WTC11 (cell line): ENCODE measurements at regions not wholly inside any gene's neighbourhood (a gene's known extent, or its start where the extent isn't known, plus 50 kb on each side); places are given as distances from the start of the nearest gene placed in this dataset.
"Not testable (repeated sequence)": the region's sequence is repeated elsewhere in the genome, so short reads cannot be mapped to it uniquely, and the experiment has no call there.

Source experiments
- ZNF219 ChIP-seq: sonication (generic); formaldehyde crosslinking; IDR thresholded peaks from 2 replicates; pipeline ENCODE4 v1.8.0; 2023; ENCODE audit warnings: missing genetic modification reagents, mild to moderate bottlenecking, borderline replicate concordance
- TF ChIP-seq, protein P1 (sequence below): fragments of 200-600 bp; IDR thresholded peaks from 2 replicates; pipeline ENCODE4 v1.8.0; 2022; ENCODE audit warnings: antibody characterized with exemption

DNA sequence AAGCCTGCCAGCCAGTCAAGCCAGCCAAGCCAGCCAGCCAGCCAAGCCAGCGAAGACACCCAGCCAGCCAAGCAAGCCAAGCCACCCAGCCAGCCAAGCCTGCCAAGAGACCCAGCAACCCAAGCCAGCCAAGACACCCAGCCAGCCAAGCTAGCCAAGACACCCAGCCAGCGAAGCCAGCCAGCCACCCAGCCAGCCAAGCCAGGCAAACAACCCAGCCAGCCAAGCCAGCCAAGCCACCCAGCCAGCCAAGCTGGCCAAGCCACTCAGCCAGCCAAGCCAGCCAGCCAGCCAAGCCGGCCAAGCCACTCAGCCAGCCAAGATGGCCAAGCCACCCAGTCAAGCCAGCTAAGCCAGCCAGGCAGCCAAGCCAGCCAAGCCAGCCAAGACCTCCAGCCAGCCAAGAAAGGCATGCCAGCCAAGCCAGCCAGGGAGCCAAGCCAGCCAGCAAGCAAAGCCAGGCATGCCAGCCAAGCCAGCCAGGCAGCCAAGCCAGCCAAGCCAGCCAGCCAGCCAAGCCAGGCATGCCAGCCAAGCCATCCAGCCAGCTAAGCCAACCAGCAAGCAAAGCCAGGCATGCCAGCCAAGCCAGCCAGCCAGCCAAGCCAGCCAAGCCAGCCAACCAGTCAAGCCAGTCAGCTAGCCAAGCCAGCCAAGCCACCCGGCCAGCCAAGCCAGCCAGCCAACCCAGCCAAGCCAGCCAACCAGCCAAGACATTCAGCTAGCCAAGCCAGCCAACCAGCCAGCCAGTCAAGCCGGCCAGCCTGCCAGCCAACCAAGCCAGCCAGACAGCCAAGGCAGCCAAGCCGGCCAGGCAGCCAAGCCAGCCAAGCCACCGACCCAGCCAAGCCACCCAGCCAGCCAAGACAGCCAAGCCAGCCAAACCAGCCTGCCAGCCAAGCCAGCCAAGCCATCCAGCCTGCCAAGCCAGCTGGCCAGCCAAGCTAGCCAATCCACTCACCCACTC, 323.8 kb upstream of the PLGLB2 start:
- TF ChIP-seq, protein P1, sequence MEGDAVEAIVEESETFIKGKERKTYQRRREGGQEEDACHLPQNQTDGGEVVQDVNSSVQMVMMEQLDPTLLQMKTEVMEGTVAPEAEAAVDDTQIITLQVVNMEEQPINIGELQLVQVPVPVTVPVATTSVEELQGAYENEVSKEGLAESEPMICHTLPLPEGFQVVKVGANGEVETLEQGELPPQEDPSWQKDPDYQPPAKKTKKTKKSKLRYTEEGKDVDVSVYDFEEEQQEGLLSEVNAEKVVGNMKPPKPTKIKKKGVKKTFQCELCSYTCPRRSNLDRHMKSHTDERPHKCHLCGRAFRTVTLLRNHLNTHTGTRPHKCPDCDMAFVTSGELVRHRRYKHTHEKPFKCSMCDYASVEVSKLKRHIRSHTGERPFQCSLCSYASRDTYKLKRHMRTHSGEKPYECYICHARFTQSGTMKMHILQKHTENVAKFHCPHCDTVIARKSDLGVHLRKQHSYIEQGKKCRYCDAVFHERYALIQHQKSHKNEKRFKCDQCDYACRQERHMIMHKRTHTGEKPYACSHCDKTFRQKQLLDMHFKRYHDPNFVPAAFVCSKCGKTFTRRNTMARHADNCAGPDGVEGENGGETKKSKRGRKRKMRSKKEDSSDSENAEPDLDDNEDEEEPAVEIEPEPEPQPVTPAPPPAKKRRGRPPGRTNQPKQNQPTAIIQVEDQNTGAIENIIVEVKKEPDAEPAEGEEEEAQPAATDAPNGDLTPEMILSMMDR: not testable (repeated sequence)
- not testable (repeated sequence) for TF ChIP-seq ZNF219 (CRISPR knock-in tag)
